HG02571 (cell line): ENCODE measurements at regions not wholly inside any gene's neighbourhood (a gene's known extent, or its start where the extent isn't known, plus 50 kb on each side); places are given as distances from the start of the nearest gene placed in this dataset.
"Not testable (repeated sequence)": the region's sequence is repeated elsewhere in the genome, so short reads cannot be mapped to it uniquely, and the experiment has no call there.

Experiments used
- ATAC-seq: cut with Tn5 transposase; IDR thresholded peaks from one replicate; pipeline ENCODE4 v1.9.1; 2021; ENCODE audit warnings: mild to moderate bottlenecking, moderate library complexity; ENCODE audit not compliant: unreplicated experiment

GRCh38 chr2:215667585-215668377 is 231.9 kb upstream of the FN1 start:
- ATAC-seq: no peak

- no peak for ATAC-seq
Measured at GRCh38 chr2:215664847-215665525, 229.1 kb upstream of the FN1 start.

- no peak for ATAC-seq
Measured at GRCh38 chr2:215662715-215663114, 226.8 kb upstream of the FN1 start.

- no peak for ATAC-seq
Measured at GRCh38 chr2:215660687-215661086, 224.8 kb upstream of the FN1 start.

- no peak for ATAC-seq
Measured at GRCh38 chr2:215659650-215660049, 223.8 kb upstream of the FN1 start.

GRCh38 chr2:215658635-215659305 is 222.9 kb upstream of the FN1 start:
- ATAC-seq: no peak

GRCh38 chr2:215657844-215658243 is 222.0 kb upstream of the FN1 start:
- ATAC-seq: no peak

GRCh38 chr2:215654148-215654819 is 218.4 kb upstream of the FN1 start:
- no peak for ATAC-seq

GRCh38 chr2:215653344-215654030 is 217.6 kb upstream of the FN1 start:
- ATAC-seq: no peak

GRCh38 chr2:215652388-215652787 is 216.5 kb upstream of the FN1 start:
- no peak for ATAC-seq

GRCh38 chr2:215651412-215651811 is 215.5 kb upstream of the FN1 start:
- ATAC-seq: no peak

- no peak for ATAC-seq
Measured at GRCh38 chr2:215644233-215644897, 208.5 kb upstream of the FN1 start.

GRCh38 chr2:215638687-215639086 is 202.8 kb upstream of the FN1 start:
- no peak for ATAC-seq

- no peak for ATAC-seq
Measured at GRCh38 chr2:215637651-215638050, 201.8 kb upstream of the FN1 start.

GRCh38 chr2:215636816-215637215 is 200.9 kb upstream of the FN1 start:
- no peak for ATAC-seq

- ATAC-seq: no peak
Measured at GRCh38 chr2:215635788-215636139, 199.9 kb upstream of the FN1 start.

GRCh38 chr2:215635071-215635787 is 199.4 kb upstream of the FN1 start:
- no peak for ATAC-seq

GRCh38 chr2:215633360-215633759 is 197.5 kb upstream of the FN1 start:
- no peak for ATAC-seq

GRCh38 chr2:215631696-215632095 is 195.8 kb upstream of the FN1 start:
- no peak for ATAC-seq

- ATAC-seq: not testable (repeated sequence)
Measured at GRCh38 chr2:215630796-215631195, 194.9 kb upstream of the FN1 start.
